Keratinocyte (primary cell): ENCODE measurements at regions not wholly inside any gene's neighbourhood (a gene's known extent, or its start where the extent isn't known, plus 50 kb on each side); places are given as distances from the start of the nearest gene placed in this dataset.
"Not testable (repeated sequence)": the region's sequence is repeated elsewhere in the genome, so short reads cannot be mapped to it uniquely, and the experiment has no call there.

Experiments used
- DNase-seq: peaks from one replicate; pipeline ENCODE4 v3.0.0-alpha.2; 2011; ENCODE audit warnings: low read depth, missing footprints, low spot score
- FAIRE-seq: peaks from 2 replicates; lab custom pipeline; 2011; peaks lifted over from hg19 to GRCh38; lab: Jason Lieb, UNC
- H2AFZ ChIP-seq: 2 replicates; pipeline ENCODE4 v1.6.0; 2012; ENCODE audit warnings: low read length, control low read depth, inconsistent platforms; ENCODE audit not compliant: control insufficient read depth
- H3K27ac ChIP-seq: 2 replicates; pipeline ENCODE4 v1.5.1; 2011; ENCODE audit warnings: low read length; ENCODE audit not compliant: control insufficient read depth, insufficient read depth
- H3K27me3 ChIP-seq: 3 replicates; pipeline ENCODE4 v1.6.0; 2011; ENCODE audit warnings: low read length; ENCODE audit not compliant: control insufficient read depth, insufficient read depth; ENCODE audit errors: extremely low read depth
- H3K36me3 ChIP-seq, 2 experiments: 2 replicates in 1 of 2; 3 replicates in 1 of 2; pipeline ENCODE4 v1.5.1; 2011; ENCODE audit warnings: low read length in 2 of 2, mild to moderate bottlenecking in 1 of 2; ENCODE audit not compliant: control insufficient read depth in 2 of 2, insufficient read depth in 2 of 2; ENCODE audit errors: extremely low read depth in 1 of 2
- H3K4me1 ChIP-seq: 3 replicates; pipeline ENCODE4 v1.5.1; 2011; ENCODE audit warnings: low read length; ENCODE audit not compliant: control insufficient read depth, insufficient read depth; ENCODE audit errors: extremely low read depth
- H3K4me2 ChIP-seq: 3 replicates; pipeline ENCODE4 v1.6.0; 2011; ENCODE audit warnings: low read depth, low read length; ENCODE audit not compliant: control insufficient read depth, insufficient read depth; ENCODE audit errors: extremely low read depth
- H3K4me3 ChIP-seq, 3 experiments: fragments of 200-600 bp in 1 of 3; sonication (generic) in 1 of 3; 2 replicates in 2 of 3; 3 replicates in 1 of 3; pipeline ENCODE4 v1.5.1; 2011 to 2016; ENCODE audit warnings: low read length in 3 of 3, mild to moderate bottlenecking in 3 of 3, control low read depth in 2 of 3, inconsistent platforms in 1 of 3, low read depth in 1 of 3, mixed read lengths in 1 of 3, mixed run types in 1 of 3, moderate library complexity in 1 of 3; ENCODE audit not compliant: control insufficient read depth in 2 of 3, insufficient read depth in 2 of 3; ENCODE audit errors: extremely low read depth in 1 of 3
- H3K79me2 ChIP-seq: 2 replicates; pipeline ENCODE4 v1.6.0; 2012; ENCODE audit warnings: low read length; ENCODE audit not compliant: control insufficient read depth, insufficient read depth
- H3K9ac ChIP-seq: 3 replicates; pipeline ENCODE4 v1.6.0; 2011; ENCODE audit warnings: low read length; ENCODE audit not compliant: control insufficient read depth, insufficient read depth; ENCODE audit errors: extremely low read depth
- H3K9me1 ChIP-seq: 3 replicates; pipeline ENCODE4 v1.6.0; 2011; ENCODE audit warnings: low read length; ENCODE audit not compliant: control insufficient read depth, insufficient read depth; ENCODE audit errors: extremely low read depth
- H3K9me3 ChIP-seq: 2 replicates; pipeline ENCODE4 v1.5.1; 2012; ENCODE audit warnings: low read depth, low read length; ENCODE audit not compliant: control insufficient read depth
- H4K20me1 ChIP-seq: 3 replicates; pipeline ENCODE4 v1.6.0; 2011; ENCODE audit warnings: low read length; ENCODE audit not compliant: control insufficient read depth, insufficient read depth; ENCODE audit errors: extremely low read depth
- CTCF ChIP-seq, 3 experiments: IDR thresholded peaks in 1 of 3; conservative IDR thresholded peaks in 1 of 3; optimal IDR thresholded peaks in 1 of 3; 2 replicates in 2 of 3; 3 replicates in 1 of 3; pipeline versions ENCODE3 to v1.5.1; 2011; ENCODE audit warnings: low read length in 3 of 3, mild to moderate bottlenecking in 3 of 3, moderate library complexity in 2 of 3, control low read depth in 1 of 3, inconsistent platforms in 1 of 3; ENCODE audit not compliant: insufficient read depth in 2 of 3; ENCODE audit errors: extremely low read depth in 1 of 3
- EZH2 ChIP-seq: IDR thresholded peaks from one replicate; pipeline ENCODE4 v1.6.1; 2012; ENCODE audit warnings: inconsistent platforms, mild to moderate bottlenecking, low read length, moderate library complexity
- dilution Hi-C: fragments of 300-500 bp; cut with MboI; formaldehyde crosslinking; loops from one replicate; pipeline ENCODE4 v1.7.0; 2020; ENCODE audit warnings: low sequenced_read_pairs; ENCODE audit not compliant: extremely low pct_ligation_motif_present

GRCh38 chr12:113532292-113532691 lies 60.6 kb upstream of the LHX5 start:
- Histone ChIP-seq H3K4me2 (no peak overlapping the region), H3K9me3 (no peaks in the 10 kb centered on the region), H3K27ac (no peak overlapping the region), H3K9ac (no peak overlapping the region), H2AFZ (no peak overlapping the region), H3K9me1 (no peaks in the 10 kb centered on the region), H3K27me3 (no peaks in the 10 kb centered on the region), H3K4me1 (no peaks in the 10 kb centered on the region), H4K20me1 (no peaks in the 10 kb centered on the region), H3K79me2 (no peaks in the 10 kb centered on the region), H3K4me3 (no peak overlapping the region), H3K36me3 (no peaks in the 10 kb centered on the region)
- no peak for TF ChIP-seq CTCF (optimal IDR thresholded peaks at IDR 0.05 in 1 of 3, IDR thresholded peaks at IDR 0.05 in 1 of 3, conservative IDR thresholded peaks at IDR 0.05 in 1 of 3; ENCODE audit: extremely low read depth in 1 of 3, insufficient read depth in 2 of 3, low read length in 3 of 3)
- TF ChIP-seq EZH2, result no peak
- no peak for FAIRE-seq
- DNase-seq, result no peak
- dilution Hi-C loops, result no loop called here

- H3K4me3 ChIP-seq, H3K27me3 ChIP-seq, DNase-seq, H3K9me1 ChIP-seq, FAIRE-seq, H3K4me1 ChIP-seq, H3K4me2 ChIP-seq, H3K27ac ChIP-seq, H3K9me3 ChIP-seq, H3K9ac ChIP-seq, dilution Hi-C loops, H2AFZ ChIP-seq, H4K20me1 ChIP-seq, H3K79me2 ChIP-seq, H3K36me3 ChIP-seq: not testable (repeated sequence)
Measured at GRCh38 chr12:113531073-113531472, 59.4 kb upstream of the LHX5 start.

DNA sequence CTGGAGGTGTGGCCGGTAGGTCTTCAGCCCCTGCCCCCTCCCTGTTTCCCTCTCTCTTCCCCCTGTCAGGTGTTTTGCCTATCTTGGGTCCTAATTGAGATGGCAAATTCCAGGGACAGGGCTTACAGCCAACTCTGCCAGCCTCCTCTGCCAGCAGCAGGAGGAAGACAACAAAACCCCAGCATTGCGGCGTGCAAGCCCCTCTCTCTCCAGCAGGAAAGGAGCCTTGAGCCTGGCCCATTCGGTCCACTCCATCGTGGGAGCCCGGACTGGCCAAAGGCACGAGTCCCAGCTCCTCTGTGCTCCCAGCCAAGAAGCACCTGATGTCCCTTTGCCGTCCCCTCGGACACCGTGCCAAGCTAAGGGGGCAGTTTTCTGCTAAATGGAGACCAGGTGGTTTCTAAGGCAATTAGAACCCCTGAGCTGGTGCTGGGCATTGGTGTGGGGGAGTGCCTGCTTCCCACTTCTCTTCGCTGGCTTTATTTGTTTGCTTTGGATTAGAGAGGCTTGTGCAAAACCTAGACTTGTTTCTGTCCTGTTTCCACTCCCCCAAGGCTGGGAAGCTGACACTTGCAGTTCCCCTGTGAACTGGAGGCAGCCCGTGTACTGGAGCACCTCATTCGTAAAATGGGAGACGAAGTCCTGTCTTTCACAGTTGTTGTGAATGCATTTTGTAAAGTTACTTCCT lies 57.1 kb upstream of the LHX5 start:
- Histone ChIP-seq H3K36me3 (no peaks in the 10 kb centered on the region), H3K27ac (no peak overlapping the region), H3K79me2 (no peaks in the 10 kb centered on the region), H4K20me1 (no peaks in the 10 kb centered on the region), H3K9me1 (no peaks in the 10 kb centered on the region), H3K27me3 (no peaks in the 10 kb centered on the region), H3K4me2 (no peak overlapping the region), H3K9ac (no peak overlapping the region), H3K9me3 (no peaks in the 10 kb centered on the region), H3K4me3 (no peak overlapping the region), H3K4me1 (no peaks in the 10 kb centered on the region), H2AFZ (no peak overlapping the region)
- no peak for FAIRE-seq
- TF ChIP-seq CTCF (optimal IDR thresholded peaks at IDR 0.05 in 1 of 3, IDR thresholded peaks at IDR 0.05 in 1 of 3, conservative IDR thresholded peaks at IDR 0.05 in 1 of 3; ENCODE audit: extremely low read depth in 1 of 3, insufficient read depth in 2 of 3, low read length in 3 of 3) (no peak), EZH2 (no peak)
- no peak for DNase-seq
- dilution Hi-C loops, result no loop called here
